ENCODE measurements at regions not wholly inside any gene's neighbourhood (a gene's known extent, or its start where the extent isn't known, plus 50 kb on each side); places are given as distances from the start of the nearest gene placed in this dataset.

DNA sequence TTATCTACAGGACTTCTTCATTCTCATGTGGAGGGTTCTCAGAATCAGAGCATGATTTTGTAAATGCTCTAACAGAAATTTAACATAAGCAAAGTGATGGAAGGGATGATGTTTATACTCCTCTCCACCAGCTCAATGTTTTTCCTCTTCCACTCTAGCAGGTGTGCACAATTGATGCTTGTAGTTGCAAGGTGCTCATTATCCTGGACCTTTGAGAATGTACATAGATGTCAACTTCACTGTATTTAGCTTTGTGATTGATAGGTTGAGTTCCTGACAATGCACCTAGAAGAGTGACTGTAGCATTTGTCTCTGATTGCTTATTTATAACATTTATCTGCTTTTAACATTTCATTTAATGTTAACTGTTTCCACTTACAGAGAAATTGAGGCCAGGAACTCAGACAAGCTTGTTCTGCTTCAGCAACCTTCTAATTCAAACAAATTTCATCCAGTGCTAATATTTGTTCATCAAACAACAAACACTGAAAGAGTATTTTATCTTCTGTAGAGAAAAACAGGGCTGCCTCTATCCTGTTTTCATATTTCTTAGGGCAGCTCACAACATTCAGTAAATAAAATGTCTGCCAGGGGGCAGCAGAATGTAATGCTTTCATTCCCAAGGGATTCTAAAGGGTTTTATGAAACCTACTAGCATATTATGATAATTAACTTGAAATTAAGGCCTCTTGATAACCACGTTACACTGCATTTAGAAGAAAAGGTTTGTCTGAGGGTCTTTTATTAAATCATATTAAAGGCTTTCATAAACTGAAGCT, 127.9 kb upstream of the NOL4 start:
- peak; percentile 18 for DNase-seq (ENCODE audit: low read depth)
- H3K27me3 ChIP-seq (replicated peaks; ENCODE audit: control insufficient read depth, insufficient read depth, low read length): no peaks in the 10 kb centered on the region
- H3K36me3 ChIP-seq (ENCODE audit: control insufficient read depth, insufficient read depth, low read length, severe bottlenecking): no peaks in the 10 kb centered on the region
- no peaks in the 10 kb centered on the region for H3K9me3 ChIP-seq (ENCODE audit: control insufficient read depth, low read length)
- H3K9ac ChIP-seq (ENCODE audit: low read length): no peak overlapping the region
- H3K4me1 ChIP-seq (ENCODE audit: control insufficient read depth, insufficient read depth, low read length): peaks cover 8% of the 10 kb centered on the region
- H3K4me3 ChIP-seq (ENCODE audit: low read length): no peak overlapping the region

DNA sequence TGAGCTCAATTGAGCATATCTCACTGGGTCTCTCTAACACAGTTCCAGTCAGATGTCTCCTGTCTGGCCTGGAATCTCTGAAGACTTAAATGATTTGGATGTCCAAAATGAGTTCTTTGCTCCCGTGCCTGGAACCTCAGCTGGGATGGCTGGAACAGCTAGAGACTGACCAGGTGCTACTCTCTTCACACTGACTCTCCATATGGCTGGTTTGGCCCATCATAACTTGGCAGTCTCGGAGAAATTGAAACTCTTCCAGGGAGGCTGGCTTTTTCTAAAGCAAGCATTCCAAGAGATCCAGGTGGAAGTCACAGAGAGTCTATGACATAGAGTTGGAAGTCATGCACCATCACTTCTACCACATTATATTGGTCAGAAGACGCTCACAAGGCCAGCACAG, 129.6 kb upstream of the NOL4 start:
- H3K4me3 ChIP-seq (ENCODE audit: low read length): no peak overlapping the region
- DNase-seq (ENCODE audit: low read depth): no peak
- H3K4me1 ChIP-seq (ENCODE audit: control insufficient read depth, insufficient read depth, low read length): peaks cover 8% of the 10 kb centered on the region
- no peak overlapping the region for H3K9ac ChIP-seq (ENCODE audit: low read length)
- H3K9me3 ChIP-seq (ENCODE audit: control insufficient read depth, low read length): no peaks in the 10 kb centered on the region
- no peaks in the 10 kb centered on the region for H3K36me3 ChIP-seq (ENCODE audit: control insufficient read depth, insufficient read depth, low read length, severe bottlenecking)
- no peaks in the 10 kb centered on the region for H3K27me3 ChIP-seq (replicated peaks; ENCODE audit: control insufficient read depth, insufficient read depth, low read length)

DNA sequence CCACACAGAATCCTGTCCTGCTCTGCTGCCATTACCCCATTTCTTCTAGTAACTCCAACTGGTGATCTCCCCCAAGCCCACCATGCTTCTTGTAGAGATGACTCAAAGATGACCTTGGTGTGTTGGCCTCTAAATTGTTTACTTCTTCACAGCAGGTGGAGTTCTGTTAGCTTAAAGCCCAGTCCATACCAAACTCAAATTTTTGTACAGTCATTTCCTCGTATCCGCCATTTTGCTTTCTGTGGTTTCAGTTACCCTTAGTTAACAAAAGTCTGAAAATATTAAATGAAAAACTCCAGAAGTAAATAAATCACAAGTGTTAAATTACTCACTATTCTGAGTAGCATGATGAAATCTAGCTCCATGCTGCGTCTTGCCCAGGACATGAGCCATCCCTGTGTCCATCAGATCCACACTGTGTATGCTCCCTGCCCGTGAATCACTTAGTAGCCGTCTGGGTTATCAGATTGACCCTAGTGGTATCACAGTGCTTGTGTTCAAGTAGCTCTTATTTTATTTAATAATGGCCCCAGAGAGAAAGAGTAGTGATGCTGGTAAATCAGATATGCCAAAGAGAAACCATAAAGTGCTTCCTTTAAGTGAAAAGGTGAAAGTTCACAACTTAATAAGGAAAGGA, 133.3 kb upstream of the NOL4 start:
- H3K4me3 ChIP-seq (ENCODE audit: low read length): no peak overlapping the region
- H3K27me3 ChIP-seq (replicated peaks; ENCODE audit: control insufficient read depth, insufficient read depth, low read length): no peaks in the 10 kb centered on the region
- no peak for DNase-seq (ENCODE audit: low read depth)
- H3K9ac ChIP-seq (ENCODE audit: low read length): no peak overlapping the region
- no peaks in the 10 kb centered on the region for H3K9me3 ChIP-seq (ENCODE audit: control insufficient read depth, low read length)
- H3K36me3 ChIP-seq (ENCODE audit: control insufficient read depth, insufficient read depth, low read length, severe bottlenecking): no peaks in the 10 kb centered on the region
- peaks cover 5% of the 10 kb centered on the region for H3K4me1 ChIP-seq (ENCODE audit: control insufficient read depth, insufficient read depth, low read length)

DNA sequence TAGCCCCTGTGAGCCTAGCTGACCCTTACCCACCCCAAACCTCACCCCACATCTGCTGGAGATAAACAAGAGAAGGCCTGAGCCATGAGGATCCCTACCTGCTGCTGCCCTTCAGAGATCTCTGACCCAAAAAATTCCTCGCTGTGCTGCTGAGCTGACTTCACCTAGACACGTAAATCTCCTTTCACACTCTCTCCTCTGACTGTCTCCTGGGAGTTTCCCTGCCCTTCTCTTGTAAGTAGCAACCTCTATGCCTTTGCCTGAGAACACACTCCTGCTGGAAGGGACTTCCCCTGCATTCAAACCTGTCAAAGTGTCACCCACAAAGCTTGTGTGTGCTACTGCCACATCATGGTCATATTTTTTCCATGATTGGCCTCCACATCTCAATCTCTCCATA, 134.2 kb upstream of the NOL4 start:
- Histone ChIP-seq H3K4me3 (ENCODE audit: low read length) (no peak overlapping the region), H3K9ac (ENCODE audit: low read length) (no peak overlapping the region), H3K9me3 (ENCODE audit: control insufficient read depth, low read length) (no peaks in the 10 kb centered on the region), H3K4me1 (ENCODE audit: control insufficient read depth, insufficient read depth, low read length) (no peaks in the 10 kb centered on the region), H3K27me3 (replicated peaks; ENCODE audit: control insufficient read depth, insufficient read depth, low read length) (no peaks in the 10 kb centered on the region), H3K36me3 (ENCODE audit: control insufficient read depth, insufficient read depth, low read length, severe bottlenecking) (no peaks in the 10 kb centered on the region)
- no peak for DNase-seq (ENCODE audit: low read depth)

DNA sequence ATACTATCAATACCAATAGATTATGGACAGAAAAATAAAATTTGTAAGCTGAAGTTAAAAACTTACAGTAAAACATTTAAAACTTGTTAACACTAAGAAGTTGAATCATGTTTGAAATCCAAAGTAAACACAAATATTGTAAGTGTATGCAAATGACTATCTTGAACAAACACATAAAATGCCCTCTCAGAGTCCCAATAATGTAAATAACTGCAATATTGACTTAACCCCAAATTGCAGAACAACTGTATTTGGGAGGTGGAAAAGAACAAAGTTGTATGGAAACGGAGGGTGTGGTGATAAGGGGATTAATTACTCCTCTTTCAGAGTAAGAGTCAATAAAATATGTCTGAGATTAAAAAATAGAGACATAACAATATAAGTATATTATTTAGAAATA, 140.0 kb upstream of the NOL4 start:
- Histone ChIP-seq H3K4me3 (ENCODE audit: low read length) (no peak overlapping the region), H3K27me3 (replicated peaks; ENCODE audit: control insufficient read depth, insufficient read depth, low read length) (peaks cover 4% of the 10 kb centered on the region), H3K4me1 (ENCODE audit: control insufficient read depth, insufficient read depth, low read length) (no peaks in the 10 kb centered on the region), H3K36me3 (ENCODE audit: control insufficient read depth, insufficient read depth, low read length, severe bottlenecking) (no peaks in the 10 kb centered on the region), H3K9ac (ENCODE audit: low read length) (no peak overlapping the region), H3K9me3 (ENCODE audit: control insufficient read depth, low read length) (no peaks in the 10 kb centered on the region)
- no peak for DNase-seq (ENCODE audit: low read depth)

DNA sequence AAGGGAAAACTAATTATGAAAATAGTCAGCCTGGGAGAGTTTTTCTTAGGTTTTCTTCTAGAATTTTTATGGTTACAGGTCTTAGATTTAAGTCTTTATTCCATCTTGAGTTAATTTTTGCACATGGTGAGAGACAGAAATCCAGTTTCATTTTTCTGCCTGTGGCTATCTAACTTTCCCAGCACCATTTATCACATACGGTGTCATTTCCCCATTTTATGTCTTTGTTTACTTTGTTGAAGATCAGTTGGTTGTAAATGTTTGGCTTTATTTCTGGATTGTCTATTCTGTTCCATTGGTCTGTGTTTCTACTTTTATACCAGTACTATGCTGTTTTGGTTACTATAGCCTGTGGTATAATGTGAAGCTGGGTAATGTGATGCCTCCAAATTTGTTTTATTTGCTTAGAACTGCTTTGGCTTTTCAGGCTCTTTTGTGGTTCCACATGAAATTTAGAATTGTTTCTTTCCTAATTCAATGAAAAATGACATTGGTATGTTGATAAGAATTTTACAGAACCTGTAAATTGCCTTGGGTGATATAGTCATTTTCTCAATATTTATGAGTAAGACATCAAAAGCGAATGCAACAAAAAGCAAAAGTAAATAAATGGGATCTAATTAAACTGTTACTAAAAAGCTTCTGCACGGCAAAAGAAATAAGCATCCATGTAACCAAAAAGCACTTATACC, 146.1 kb upstream of the NOL4 start:
- Histone ChIP-seq H3K9ac (ENCODE audit: low read length) (no peak overlapping the region), H3K36me3 (ENCODE audit: control insufficient read depth, insufficient read depth, low read length, severe bottlenecking) (no peaks in the 10 kb centered on the region), H3K4me3 (ENCODE audit: low read length) (no peak overlapping the region), H3K4me1 (ENCODE audit: control insufficient read depth, insufficient read depth, low read length) (no peaks in the 10 kb centered on the region), H3K27me3 (replicated peaks; ENCODE audit: control insufficient read depth, insufficient read depth, low read length) (peaks cover 4% of the 10 kb centered on the region), H3K9me3 (ENCODE audit: control insufficient read depth, low read length) (peaks cover 7% of the 10 kb centered on the region)
- no peak for DNase-seq (ENCODE audit: low read depth)

DNA sequence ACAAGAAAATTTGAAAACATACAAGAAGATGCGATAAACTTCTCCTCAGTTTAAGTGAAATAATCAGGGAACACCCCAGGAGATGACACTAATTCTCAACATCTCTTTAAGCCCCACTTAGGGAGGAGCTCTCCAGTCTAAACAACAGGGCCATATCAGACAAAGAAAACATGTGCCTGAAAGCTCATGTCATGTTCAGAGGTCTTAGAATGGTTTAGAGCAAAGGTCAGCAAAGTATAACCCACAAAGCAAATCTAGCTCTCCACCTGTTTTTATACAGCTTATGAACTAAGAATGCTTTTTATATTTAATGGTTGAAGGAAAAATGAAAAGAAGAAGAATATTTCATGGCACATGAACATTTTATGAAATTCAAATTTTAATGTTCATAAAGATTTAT, 155.6 kb upstream of the NOL4 start:
- H3K27me3 ChIP-seq (replicated peaks; ENCODE audit: control insufficient read depth, insufficient read depth, low read length): peaks cover 12% of the 10 kb centered on the region

DNA sequence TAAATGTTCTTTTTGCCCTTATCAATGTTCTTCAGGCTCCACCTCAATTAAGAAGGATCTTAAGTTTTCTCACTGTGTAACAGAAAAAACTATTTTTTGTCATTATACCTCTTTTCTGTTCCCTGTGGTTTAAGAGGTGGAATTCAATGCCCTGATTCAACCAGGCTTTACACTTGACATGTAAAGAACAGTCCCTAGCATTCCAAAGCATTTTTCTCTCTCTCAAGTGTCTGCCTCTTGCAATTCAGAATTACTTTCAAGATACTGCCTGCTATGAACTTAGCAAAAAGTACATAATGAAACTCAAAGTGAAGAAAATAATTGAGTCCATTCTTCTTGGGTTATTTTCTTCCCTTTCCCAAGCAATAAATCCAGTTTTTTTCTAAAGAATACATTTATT, 160.6 kb upstream of the NOL4 start:
- Histone ChIP-seq H3K27me3 (replicated peaks; ENCODE audit: control insufficient read depth, insufficient read depth, low read length) (peaks cover 12% of the 10 kb centered on the region), H3K9ac (ENCODE audit: low read length) (no peak overlapping the region), H3K36me3 (ENCODE audit: control insufficient read depth, insufficient read depth, low read length, severe bottlenecking) (no peaks in the 10 kb centered on the region), H3K4me1 (ENCODE audit: control insufficient read depth, insufficient read depth, low read length) (no peaks in the 10 kb centered on the region), H3K4me3 (ENCODE audit: low read length) (no peak overlapping the region), H3K9me3 (ENCODE audit: control insufficient read depth, low read length) (no peaks in the 10 kb centered on the region)
- DNase-seq (ENCODE audit: low read depth): no peak

More for the DNA sequence above, 155.6 kb upstream of the NOL4 start:
- Histone ChIP-seq H3K4me3 (ENCODE audit: low read length) (no peak overlapping the region), H3K9ac (ENCODE audit: low read length) (no peak overlapping the region), H3K9me3 (ENCODE audit: control insufficient read depth, low read length) (no peaks in the 10 kb centered on the region), H3K36me3 (ENCODE audit: control insufficient read depth, insufficient read depth, low read length, severe bottlenecking) (no peaks in the 10 kb centered on the region), H3K4me1 (ENCODE audit: control insufficient read depth, insufficient read depth, low read length) (no peaks in the 10 kb centered on the region)
- no peak for DNase-seq (ENCODE audit: low read depth)

DNA sequence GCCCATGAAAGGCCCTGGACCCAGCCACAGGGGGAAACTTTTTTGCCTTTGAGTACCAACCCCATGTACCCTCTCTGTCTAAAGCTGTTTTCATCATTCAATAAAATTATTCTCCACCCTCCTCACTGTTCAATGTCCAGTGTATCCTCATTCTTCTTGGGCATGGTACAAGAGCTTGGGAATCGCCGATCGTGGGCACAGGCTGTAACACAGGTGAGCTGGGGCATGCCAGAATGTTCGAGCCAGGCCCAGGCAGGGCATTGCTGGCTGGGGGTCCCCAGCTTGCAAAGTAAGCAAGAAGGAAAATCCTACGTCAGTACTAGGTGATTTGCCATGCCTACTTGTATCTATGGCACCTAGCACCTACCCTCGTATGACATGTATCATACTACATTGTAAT, 162.1 kb upstream of the NOL4 start:
- DNase-seq (ENCODE audit: low read depth): no peak
- Histone ChIP-seq H3K4me1 (ENCODE audit: control insufficient read depth, insufficient read depth, low read length) (no peaks in the 10 kb centered on the region), H3K9me3 (ENCODE audit: control insufficient read depth, low read length) (no peaks in the 10 kb centered on the region), H3K27me3 (replicated peaks; ENCODE audit: control insufficient read depth, insufficient read depth, low read length) (peaks cover 5% of the 10 kb centered on the region), H3K36me3 (ENCODE audit: control insufficient read depth, insufficient read depth, low read length, severe bottlenecking) (no peaks in the 10 kb centered on the region), H3K4me3 (ENCODE audit: low read length) (no peak overlapping the region), H3K9ac (ENCODE audit: low read length) (no peak overlapping the region)

DNA sequence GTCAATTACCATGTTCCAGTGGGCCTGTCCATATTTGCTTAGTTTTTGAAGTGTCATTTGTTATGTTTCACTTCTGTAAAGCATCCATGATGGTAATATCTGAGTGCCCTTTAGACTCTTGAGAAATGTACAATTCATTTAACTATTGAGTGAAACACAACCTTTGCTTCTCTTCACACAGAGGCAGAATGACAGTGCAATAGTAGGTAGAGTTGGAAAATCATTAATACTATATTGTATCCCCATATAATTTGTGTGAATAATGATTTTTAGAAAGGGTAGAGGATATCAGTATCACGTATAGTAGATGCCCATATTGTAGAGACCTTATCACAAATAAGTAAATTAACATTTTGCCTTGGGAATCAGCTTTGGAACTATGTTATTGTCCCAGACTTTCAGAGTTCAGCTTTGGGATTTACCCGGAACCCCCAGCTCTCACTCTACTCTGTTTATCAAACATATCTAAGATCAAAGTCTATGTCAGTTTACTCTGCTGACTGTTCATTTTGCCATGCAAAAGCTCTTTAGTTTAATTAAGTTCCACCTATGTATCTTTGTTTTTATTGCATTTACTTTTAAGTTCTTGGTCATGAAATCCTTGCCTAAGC, 172.7 kb upstream of the NOL4 start:
- no peak for DNase-seq (ENCODE audit: low read depth)
- Histone ChIP-seq H3K27me3 (replicated peaks; ENCODE audit: control insufficient read depth, insufficient read depth, low read length) (peaks cover 5% of the 10 kb centered on the region), H3K4me1 (ENCODE audit: control insufficient read depth, insufficient read depth, low read length) (no peaks in the 10 kb centered on the region), H3K36me3 (ENCODE audit: control insufficient read depth, insufficient read depth, low read length, severe bottlenecking) (no peaks in the 10 kb centered on the region), H3K9ac (ENCODE audit: low read length) (no peak overlapping the region), H3K9me3 (ENCODE audit: control insufficient read depth, low read length) (no peaks in the 10 kb centered on the region), H3K4me3 (ENCODE audit: low read length) (no peak overlapping the region)

DNA sequence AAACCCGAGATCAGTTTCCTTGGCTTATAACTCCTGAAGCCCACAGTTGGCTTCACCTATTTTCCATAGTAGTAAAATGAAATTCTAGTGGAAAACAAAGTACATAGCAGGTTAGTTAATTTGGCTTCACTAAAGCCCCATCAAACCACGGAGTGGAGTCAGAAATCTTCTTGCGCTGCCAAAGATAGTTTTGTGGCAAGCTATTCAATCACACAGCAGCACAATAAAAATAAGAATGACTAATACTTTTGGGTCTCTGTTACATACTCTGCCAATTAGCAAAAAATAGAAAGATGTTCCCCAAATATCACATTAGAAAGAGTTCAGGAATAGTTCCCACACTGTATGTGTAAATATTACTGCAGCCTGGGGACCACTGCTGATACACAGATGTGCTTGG, 175.2 kb upstream of the NOL4 start:
- H3K9ac ChIP-seq (ENCODE audit: low read length): no peak overlapping the region
- H3K27me3 ChIP-seq (replicated peaks; ENCODE audit: control insufficient read depth, insufficient read depth, low read length): no peaks in the 10 kb centered on the region
- no peak for DNase-seq (ENCODE audit: low read depth)
- no peaks in the 10 kb centered on the region for H3K9me3 ChIP-seq (ENCODE audit: control insufficient read depth, low read length)
- H3K4me1 ChIP-seq (ENCODE audit: control insufficient read depth, insufficient read depth, low read length): no peaks in the 10 kb centered on the region
- no peaks in the 10 kb centered on the region for H3K36me3 ChIP-seq (ENCODE audit: control insufficient read depth, insufficient read depth, low read length, severe bottlenecking)
- H3K4me3 ChIP-seq (ENCODE audit: low read length): no peak overlapping the region

All from adipocyte (in vitro differentiated cells).